Prostate gland (tissue), 2 donors: ENCODE measurements at regions not wholly inside any gene's neighbourhood (a gene's known extent, or its start where the extent isn't known, plus 50 kb on each side); places are given as distances from the start of the nearest gene placed in this dataset.

Experiments used
- DNase-seq: peaks from one replicate; pipeline ENCODE4 v3.0.0-alpha.2; 2019; ENCODE audit warnings: low spot score
- H3K27ac ChIP-seq, 2 donors: fragments of 200-600 bp; sonication (generic); 2 replicates each; pipeline ENCODE4 v1.5.1; 2017 to 2019
- H3K27me3 ChIP-seq: fragments of 200-600 bp; sonication (generic); replicated peaks from 2 replicates; pipeline ENCODE4 v1.5.1; 2019; ENCODE audit not compliant: insufficient read depth
- H3K36me3 ChIP-seq, 2 donors: fragments of 200-600 bp; sonication (generic); 1 replicate in 1 of 2; 2 replicates in 1 of 2; pipeline versions ENCODE4 v1.5.1 to v1.8.1; 2017 to 2019
- H3K4me1 ChIP-seq: fragments of 200-600 bp; sonication (generic); replicated peaks from 2 replicates; pipeline ENCODE4 v1.5.1; 2019
- H3K4me3 ChIP-seq, 2 donors: fragments of 200-600 bp; sonication (generic); 2 replicates each; pipeline ENCODE4 v1.5.1; 2017 to 2019
- H3K9me3 ChIP-seq: fragments of 200-600 bp; sonication (generic); 2 replicates; pipeline ENCODE4 v1.5.1; 2017
- CTCF ChIP-seq, 4 experiments: fragments of 200-600 bp in 2 of 4; fragments of 450-650 bp in 2 of 4; sonication (generic) in 2 of 4; IDR thresholded peaks; 1 replicate in 3 of 4; 2 replicates in 1 of 4; pipeline ENCODE4 v1.5.1; 2016 to 2019; ENCODE audit warnings: antibody characterized with exemption in 4 of 4, mild to moderate bottlenecking in 2 of 4, moderate library complexity in 2 of 4
- POLR2A ChIP-seq: fragments of 450-650 bp; IDR thresholded peaks from one replicate; pipeline ENCODE4 v1.6.1; 2016; ENCODE audit warnings: antibody characterized with exemption, mild to moderate bottlenecking
- POLR2AphosphoS5 ChIP-seq: sonication (generic); formaldehyde crosslinking; IDR thresholded peaks from one replicate; pipeline ENCODE4 v1.6.1; 2017; ENCODE audit warnings: antibody characterized with exemption
- WGBS: methylation state at CpG from one replicate; pipeline ENCODE4 v1.1.5; 2018; 5-methylcytosine and 5-hydroxymethylcytosine counted together
- intact Hi-C: fragments of 100-400 bp; cut with DNase I; formaldehyde crosslinking; loops from one replicate; pipeline ENCODE4 v1.14.2; 2022

- H3K9me3 ChIP-seq = no peaks in the 10 kb centered on the region
- H3K27ac ChIP-seq = no peak overlapping the region
- H3K36me3 ChIP-seq = no peaks in the 10 kb centered on the region
- intact Hi-C loops = no loop called here
- no peaks in the 10 kb centered on the region for H3K27me3 ChIP-seq
- DNase-seq = no peak
- no peak overlapping the region for H3K4me3 ChIP-seq
- no peak for TF ChIP-seq CTCF (IDR thresholded peaks at IDR 0.05)
- TF ChIP-seq POLR2AphosphoS5 = no peak
- no peak for TF ChIP-seq POLR2A
- H3K4me1 ChIP-seq = no peaks in the 10 kb centered on the region
These were observed 1620.3 kb downstream of the MRPL39 start for GRCh38 chr21:23986987-23987386.

- no peaks in the 10 kb centered on the region for H3K9me3 ChIP-seq
- no peak overlapping the region for H3K4me3 ChIP-seq
- DNase-seq = no peak
- no peaks in the 10 kb centered on the region for H3K27me3 ChIP-seq
- TF ChIP-seq POLR2AphosphoS5 = no peak
- TF ChIP-seq POLR2A = no peak
- no peak for TF ChIP-seq CTCF (IDR thresholded peaks at IDR 0.05)
- intact Hi-C loops = no loop called here
- H3K36me3 ChIP-seq = no peaks in the 10 kb centered on the region
- WGBS = 54% methylated on average over 2 of the region's 2 CpGs
- no peaks in the 10 kb centered on the region for H3K4me1 ChIP-seq
- no peak overlapping the region for H3K27ac ChIP-seq
These were observed 1621.1 kb downstream of the MRPL39 start for GRCh38 chr21:23986214-23986613.

- intact Hi-C loops = no loop called here
- WGBS = 67% methylated on average over 4 of the region's 4 CpGs
- H3K36me3 ChIP-seq = no peaks in the 10 kb centered on the region
- no peak for TF ChIP-seq CTCF (IDR thresholded peaks at IDR 0.05)
- TF ChIP-seq POLR2A = no peak
- no peak for TF ChIP-seq POLR2AphosphoS5
- H3K27ac ChIP-seq = no peak overlapping the region
- no peak for DNase-seq
- H3K4me3 ChIP-seq = no peak overlapping the region
- no peaks in the 10 kb centered on the region for H3K9me3 ChIP-seq
- H3K4me1 ChIP-seq = no peaks in the 10 kb centered on the region
- H3K27me3 ChIP-seq = no peaks in the 10 kb centered on the region
These were observed 1624.7 kb downstream of the MRPL39 start for GRCh38 chr21:23982546-23982945.

- 47% methylated on average over 2 of the region's 2 CpGs for WGBS
- Histone ChIP-seq H3K27me3 (no peaks in the 10 kb centered on the region), H3K36me3 (no peaks in the 10 kb centered on the region), H3K4me1 (no peaks in the 10 kb centered on the region), H3K9me3 (no peaks in the 10 kb centered on the region), H3K4me3 (no peak overlapping the region), H3K27ac (no peak overlapping the region)
- no peak for TF ChIP-seq CTCF (IDR thresholded peaks at IDR 0.05)
- no peak for TF ChIP-seq POLR2AphosphoS5
- TF ChIP-seq POLR2A = no peak
- intact Hi-C loops = no loop called here
- DNase-seq = no peak
These were observed 1629.3 kb downstream of the MRPL39 start for GRCh38 chr21:23977971-23978370.

GRCh38 chr21:23968722-23969647 lies 1638.3 kb downstream of the MRPL39 start:
- Histone ChIP-seq H3K27ac (no peak overlapping the region), H3K27me3 (no peaks in the 10 kb centered on the region), H3K36me3 (no peaks in the 10 kb centered on the region), H3K4me3 (no peak overlapping the region), H3K9me3 (no peaks in the 10 kb centered on the region), H3K4me1 (no peaks in the 10 kb centered on the region)
- DNase-seq = no peak
- intact Hi-C loops = no loop called here
- no peak for TF ChIP-seq POLR2A
- peak in 1 of 4 experiments; percentile 23 for TF ChIP-seq CTCF (IDR thresholded peaks at IDR 0.05)
- WGBS = 58% methylated on average over 16 of the region's 16 CpGs
